ENCODE measurements at regions not wholly inside any gene's neighbourhood (a gene's known extent, or its start where the extent isn't known, plus 50 kb on each side); places are given as distances from the start of the nearest gene placed in this dataset.
A peak's percentile ranks its signal among the peaks of the same experiment; 100 is the strongest.
"Not testable (repeated sequence)": the region's sequence is repeated elsewhere in the genome, so short reads cannot be mapped to it uniquely, and the experiment has no call there.

GRCh38 chr22:34422948-34423347 lies 502.7 kb upstream of the LARGE1 start:
- not testable (repeated sequence) for H3K4me3 ChIP-seq, H3K36me3 ChIP-seq, H3K27me3 ChIP-seq, DNase-seq, H3K9me3 ChIP-seq

- H3K36me3 ChIP-seq = no peaks in the 10 kb centered on the region
- H3K9me3 ChIP-seq = no peaks in the 10 kb centered on the region
- no peak overlapping the region for H3K4me3 ChIP-seq
- no peaks in the 10 kb centered on the region for H3K27me3 ChIP-seq
- no peak for DNase-seq
These were observed 507.2 kb upstream of the LARGE1 start for GRCh38 chr22:34427436-34427835.

- Histone ChIP-seq H3K36me3 (no peaks in the 10 kb centered on the region), H3K4me3 (no peak overlapping the region), H3K9me3 (no peaks in the 10 kb centered on the region), H3K27me3 (no peaks in the 10 kb centered on the region)
- DNase-seq = no peak
These were observed 507.6 kb upstream of the LARGE1 start for GRCh38 chr22:34427841-34428240.

GRCh38 chr22:34429314-34429713 lies 509.0 kb upstream of the LARGE1 start:
- no peak overlapping the region for H3K4me3 ChIP-seq
- DNase-seq = peak; percentile 3
- no peaks in the 10 kb centered on the region for H3K36me3 ChIP-seq
- no peaks in the 10 kb centered on the region for H3K9me3 ChIP-seq
- H3K27me3 ChIP-seq = no peaks in the 10 kb centered on the region

- Histone ChIP-seq H3K4me3 (no peak overlapping the region), H3K36me3 (no peaks in the 10 kb centered on the region), H3K9me3 (no peaks in the 10 kb centered on the region), H3K27me3 (no peaks in the 10 kb centered on the region)
- DNase-seq = no peak
These were observed 510.1 kb upstream of the LARGE1 start for GRCh38 chr22:34430386-34430785.

GRCh38 chr22:34434371-34434770 lies 514.1 kb upstream of the LARGE1 start:
- Histone ChIP-seq H3K36me3 (no peaks in the 10 kb centered on the region), H3K9me3 (no peaks in the 10 kb centered on the region), H3K4me3 (no peak overlapping the region), H3K27me3 (no peaks in the 10 kb centered on the region)
- DNase-seq = no peak

GRCh38 chr22:34437140-34437539 lies 516.9 kb upstream of the LARGE1 start:
- Histone ChIP-seq H3K27me3 (no peaks in the 10 kb centered on the region), H3K36me3 (no peaks in the 10 kb centered on the region)
- peak; percentile 3 for DNase-seq

GRCh38 chr22:34454598-34454997 lies 534.3 kb upstream of the LARGE1 start:
- H3K27me3 ChIP-seq = no peaks in the 10 kb centered on the region
- H3K36me3 ChIP-seq = no peaks in the 10 kb centered on the region
- H3K9me3 ChIP-seq = no peaks in the 10 kb centered on the region
- no peak overlapping the region for H3K4me3 ChIP-seq
- DNase-seq = no peak

More at GRCh38 chr22:34437140-34437539, 516.9 kb upstream of the LARGE1 start:
- H3K9me3 ChIP-seq = no peaks in the 10 kb centered on the region
- no peak overlapping the region for H3K4me3 ChIP-seq

- Histone ChIP-seq H3K4me3 (no peak overlapping the region), H3K27me3 (no peaks in the 10 kb centered on the region), H3K36me3 (no peaks in the 10 kb centered on the region), H3K9me3 (no peaks in the 10 kb centered on the region)
- no peak for DNase-seq
These were observed 542.5 kb upstream of the LARGE1 start for GRCh38 chr22:34462795-34463194.

GRCh38 chr22:34475886-34476285 lies 555.6 kb upstream of the LARGE1 start:
- no peaks in the 10 kb centered on the region for H3K27me3 ChIP-seq
- no peaks in the 10 kb centered on the region for H3K36me3 ChIP-seq
- no peak overlapping the region for H3K4me3 ChIP-seq
- DNase-seq = no peak
- no peaks in the 10 kb centered on the region for H3K9me3 ChIP-seq

- H3K27me3 ChIP-seq = no peaks in the 10 kb centered on the region
- H3K36me3 ChIP-seq = no peaks in the 10 kb centered on the region
- no peak overlapping the region for H3K4me3 ChIP-seq
- DNase-seq = no peak
- no peaks in the 10 kb centered on the region for H3K9me3 ChIP-seq
These were observed 556.5 kb upstream of the LARGE1 start for GRCh38 chr22:34476762-34477161.

GRCh38 chr22:34481090-34481489 lies 560.8 kb upstream of the LARGE1 start:
- no peak for DNase-seq
- no peaks in the 10 kb centered on the region for H3K27me3 ChIP-seq

GRCh38 chr22:34486381-34486780 lies 566.1 kb upstream of the LARGE1 start:
- Histone ChIP-seq H3K9me3 (no peaks in the 10 kb centered on the region), H3K36me3 (no peaks in the 10 kb centered on the region), H3K4me3 (no peak overlapping the region), H3K27me3 (no peaks in the 10 kb centered on the region)
- no peak for DNase-seq

More at GRCh38 chr22:34481090-34481489, 560.8 kb upstream of the LARGE1 start:
- Histone ChIP-seq H3K36me3 (no peaks in the 10 kb centered on the region), H3K4me3 (no peak overlapping the region), H3K9me3 (no peaks in the 10 kb centered on the region)

GRCh38 chr22:34489861-34490260 lies 569.6 kb upstream of the LARGE1 start:
- no peak overlapping the region for H3K4me3 ChIP-seq
- H3K27me3 ChIP-seq = no peaks in the 10 kb centered on the region
- H3K9me3 ChIP-seq = no peaks in the 10 kb centered on the region
- H3K36me3 ChIP-seq = no peaks in the 10 kb centered on the region
- DNase-seq = no peak

- Histone ChIP-seq H3K36me3 (no peaks in the 10 kb centered on the region), H3K27me3 (no peaks in the 10 kb centered on the region), H3K4me3 (no peak overlapping the region), H3K9me3 (no peaks in the 10 kb centered on the region)
- no peak for DNase-seq
These were observed 570.6 kb upstream of the LARGE1 start for GRCh38 chr22:34490886-34491285.

GRCh38 chr22:34493486-34493885 lies 572.5 kb upstream of the ISX start:
- no peak overlapping the region for H3K4me3 ChIP-seq
- DNase-seq = no peak
- H3K27me3 ChIP-seq = no peaks in the 10 kb centered on the region
- no peaks in the 10 kb centered on the region for H3K36me3 ChIP-seq
- H3K9me3 ChIP-seq = no peaks in the 10 kb centered on the region

- no peak for DNase-seq
- Histone ChIP-seq H3K27me3 (no peaks in the 10 kb centered on the region), H3K9me3 (no peaks in the 10 kb centered on the region), H3K36me3 (no peaks in the 10 kb centered on the region), H3K4me3 (no peak overlapping the region)
These were observed 564.5 kb upstream of the ISX start for GRCh38 chr22:34501366-34501965.

GRCh38 chr22:34502821-34503220 lies 563.1 kb upstream of the ISX start:
- Histone ChIP-seq H3K27me3 (no peaks in the 10 kb centered on the region), H3K9me3 (no peaks in the 10 kb centered on the region), H3K36me3 (no peaks in the 10 kb centered on the region), H3K4me3 (no peak overlapping the region)
- DNase-seq = no peak

GRCh38 chr22:34508797-34509196 lies 557.2 kb upstream of the ISX start:
- Histone ChIP-seq H3K36me3 (no peaks in the 10 kb centered on the region), H3K9me3 (no peaks in the 10 kb centered on the region), H3K27me3 (no peaks in the 10 kb centered on the region), H3K4me3 (no peak overlapping the region)
- DNase-seq = no peak

Measured in MG63 (cell line).